ENCODE measurements at regions not wholly inside any gene's neighbourhood (a gene's known extent, or its start where the extent isn't known, plus 50 kb on each side); places are given as distances from the start of the nearest gene placed in this dataset.

DNA sequence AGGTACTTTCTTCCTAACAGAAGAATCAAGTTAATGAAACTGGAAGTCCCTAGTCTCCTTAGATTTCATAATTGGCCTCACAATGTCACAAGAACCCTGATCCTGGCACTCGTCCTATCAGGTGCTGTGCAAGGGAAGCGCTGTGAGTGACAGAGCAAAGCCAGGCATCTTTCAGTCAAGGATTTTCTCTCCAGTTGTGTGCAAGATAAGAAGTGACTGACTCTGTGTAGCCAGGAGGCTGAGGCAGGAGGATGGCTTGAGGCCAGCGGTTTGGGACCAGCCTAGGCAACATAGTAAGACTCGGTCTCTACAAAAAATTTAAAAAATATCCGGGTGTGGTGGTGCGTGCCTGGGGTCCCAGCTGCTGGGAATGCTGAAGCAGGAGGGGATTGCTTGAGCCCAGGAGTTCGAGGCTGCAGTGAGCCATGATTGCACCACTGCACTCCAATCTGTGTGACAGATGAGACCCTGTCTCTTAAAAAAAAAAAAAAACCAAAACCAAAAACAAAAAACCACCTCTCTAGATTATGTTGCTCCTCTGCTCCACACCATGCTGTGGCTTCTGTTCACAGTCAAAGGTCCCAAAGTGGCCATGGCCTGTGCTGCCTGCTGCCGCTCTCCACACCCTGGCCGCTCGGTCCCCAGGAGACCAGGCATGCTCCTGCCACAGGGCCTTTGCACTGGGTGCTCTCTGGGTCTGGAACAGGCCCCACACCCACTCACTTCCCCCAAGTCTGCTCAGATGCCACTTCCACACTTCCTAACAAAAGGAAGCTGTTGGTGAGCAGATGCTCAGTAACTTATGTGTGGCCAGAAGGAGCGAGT is 54.2 kb upstream of the CLDN5 start (continued):
- TF ChIP-seq CBFA2T3 (IDR thresholded peaks at IDR 0.05): peak; percentile 90
- TF ChIP-seq, protein P1, sequence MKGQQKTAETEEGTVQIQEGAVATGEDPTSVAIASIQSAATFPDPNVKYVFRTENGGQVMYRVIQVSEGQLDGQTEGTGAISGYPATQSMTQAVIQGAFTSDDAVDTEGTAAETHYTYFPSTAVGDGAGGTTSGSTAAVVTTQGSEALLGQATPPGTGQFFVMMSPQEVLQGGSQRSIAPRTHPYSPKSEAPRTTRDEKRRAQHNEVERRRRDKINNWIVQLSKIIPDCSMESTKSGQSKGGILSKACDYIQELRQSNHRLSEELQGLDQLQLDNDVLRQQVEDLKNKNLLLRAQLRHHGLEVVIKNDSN (CRISPR knock-in tag; IDR thresholded peaks at IDR 0.05): no peak; the same call in 1 of the 2 replicates
- TF ChIP-seq ETS2 (tag; IDR thresholded peaks at IDR 0.05; ENCODE audit: borderline replicate concordance, poor library complexity, severe bottlenecking): no peak
- TF ChIP-seq BDP1 (IDR thresholded peaks at IDR 0.05; ENCODE audit: insufficient read depth, insufficient read length): no peak
- TF ChIP-seq PYGO2 (tag; IDR thresholded peaks at IDR 0.05): no peak
- TF ChIP-seq RCOR1 (IDR thresholded peaks at IDR 0.05; ENCODE audit: borderline replicate concordance in 1 of 2, low read depth in 2 of 2, low read length in 2 of 2): peak; percentile 82 to 94; a peak in 3 of 4 replicates
- TF ChIP-seq LEF1 (IDR thresholded peaks at IDR 0.05): 0 out of 2 replicates have a peak, but pooled peaks have one; percentile 69
- TF ChIP-seq KLF16 (IDR thresholded peaks at IDR 0.05): no peak
- TF ChIP-seq MAZ (CRISPR knock-in tag; conservative IDR thresholded peaks at IDR 0.05 in 1 of 2, IDR thresholded peaks at IDR 0.05 in 1 of 2): peak in 1 of 2 experiments; percentile 45; a peak in 2 of 4 replicates
- peak; percentile 95 for TF ChIP-seq NFIC (IDR thresholded peaks at IDR 0.05)
- 0 out of 2 replicates have a peak, but pooled peaks have one; percentile 29 for TF ChIP-seq ZFPM2 (CRISPR knock-in tag; IDR thresholded peaks at IDR 0.05)
- no peak for TF ChIP-seq ZBTB17 (CRISPR knock-in tag; IDR thresholded peaks at IDR 0.05)
- no peak for TF ChIP-seq SNIP1 (IDR thresholded peaks at IDR 0.05; ENCODE audit: low read depth)
- TF ChIP-seq TAF1 (IDR thresholded peaks at IDR 0.05; ENCODE audit: control insufficient read depth, extremely low read depth, insufficient read depth, low read length, severe bottlenecking): no peak
- TF ChIP-seq TSC22D4 (tag; IDR thresholded peaks at IDR 0.05): no peak
- TF ChIP-seq HEY1 (CRISPR knock-in tag; IDR thresholded peaks at IDR 0.05; ENCODE audit: borderline replicate concordance): no peak
- TF ChIP-seq, protein P2, sequence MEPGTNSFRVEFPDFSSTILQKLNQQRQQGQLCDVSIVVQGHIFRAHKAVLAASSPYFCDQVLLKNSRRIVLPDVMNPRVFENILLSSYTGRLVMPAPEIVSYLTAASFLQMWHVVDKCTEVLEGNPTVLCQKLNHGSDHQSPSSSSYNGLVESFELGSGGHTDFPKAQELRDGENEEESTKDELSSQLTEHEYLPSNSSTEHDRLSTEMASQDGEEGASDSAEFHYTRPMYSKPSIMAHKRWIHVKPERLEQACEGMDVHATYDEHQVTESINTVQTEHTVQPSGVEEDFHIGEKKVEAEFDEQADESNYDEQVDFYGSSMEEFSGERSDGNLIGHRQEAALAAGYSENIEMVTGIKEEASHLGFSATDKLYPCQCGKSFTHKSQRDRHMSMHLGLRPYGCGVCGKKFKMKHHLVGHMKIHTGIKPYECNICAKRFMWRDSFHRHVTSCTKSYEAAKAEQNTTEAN (CRISPR knock-in tag; IDR thresholded peaks at IDR 0.05): no peak
- TF ChIP-seq, protein P3, sequence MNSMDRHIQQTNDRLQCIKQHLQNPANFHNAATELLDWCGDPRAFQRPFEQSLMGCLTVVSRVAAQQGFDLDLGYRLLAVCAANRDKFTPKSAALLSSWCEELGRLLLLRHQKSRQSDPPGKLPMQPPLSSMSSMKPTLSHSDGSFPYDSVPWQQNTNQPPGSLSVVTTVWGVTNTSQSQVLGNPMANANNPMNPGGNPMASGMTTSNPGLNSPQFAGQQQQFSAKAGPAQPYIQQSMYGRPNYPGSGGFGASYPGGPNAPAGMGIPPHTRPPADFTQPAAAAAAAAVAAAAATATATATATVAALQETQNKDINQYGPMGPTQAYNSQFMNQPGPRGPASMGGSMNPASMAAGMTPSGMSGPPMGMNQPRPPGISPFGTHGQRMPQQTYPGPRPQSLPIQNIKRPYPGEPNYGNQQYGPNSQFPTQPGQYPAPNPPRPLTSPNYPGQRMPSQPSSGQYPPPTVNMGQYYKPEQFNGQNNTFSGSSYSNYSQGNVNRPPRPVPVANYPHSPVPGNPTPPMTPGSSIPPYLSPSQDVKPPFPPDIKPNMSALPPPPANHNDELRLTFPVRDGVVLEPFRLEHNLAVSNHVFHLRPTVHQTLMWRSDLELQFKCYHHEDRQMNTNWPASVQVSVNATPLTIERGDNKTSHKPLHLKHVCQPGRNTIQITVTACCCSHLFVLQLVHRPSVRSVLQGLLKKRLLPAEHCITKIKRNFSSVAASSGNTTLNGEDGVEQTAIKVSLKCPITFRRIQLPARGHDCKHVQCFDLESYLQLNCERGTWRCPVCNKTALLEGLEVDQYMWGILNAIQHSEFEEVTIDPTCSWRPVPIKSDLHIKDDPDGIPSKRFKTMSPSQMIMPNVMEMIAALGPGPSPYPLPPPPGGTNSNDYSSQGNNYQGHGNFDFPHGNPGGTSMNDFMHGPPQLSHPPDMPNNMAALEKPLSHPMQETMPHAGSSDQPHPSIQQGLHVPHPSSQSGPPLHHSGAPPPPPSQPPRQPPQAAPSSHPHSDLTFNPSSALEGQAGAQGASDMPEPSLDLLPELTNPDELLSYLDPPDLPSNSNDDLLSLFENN (IDR thresholded peaks at IDR 0.05; ENCODE audit: low read depth in 2 of 2, low read length in 2 of 2): peak in 1 of 2 experiments; percentile 61; a peak in 1 of 4 replicates
- TF ChIP-seq ZNF316 (IDR thresholded peaks at IDR 0.05): no peak
- no peak for TF ChIP-seq KLF6 (CRISPR knock-in tag; IDR thresholded peaks at IDR 0.05; ENCODE audit: borderline replicate concordance)
- TF ChIP-seq FOXJ2 (tag; IDR thresholded peaks at IDR 0.05): no peak
- TF ChIP-seq, protein P4, sequence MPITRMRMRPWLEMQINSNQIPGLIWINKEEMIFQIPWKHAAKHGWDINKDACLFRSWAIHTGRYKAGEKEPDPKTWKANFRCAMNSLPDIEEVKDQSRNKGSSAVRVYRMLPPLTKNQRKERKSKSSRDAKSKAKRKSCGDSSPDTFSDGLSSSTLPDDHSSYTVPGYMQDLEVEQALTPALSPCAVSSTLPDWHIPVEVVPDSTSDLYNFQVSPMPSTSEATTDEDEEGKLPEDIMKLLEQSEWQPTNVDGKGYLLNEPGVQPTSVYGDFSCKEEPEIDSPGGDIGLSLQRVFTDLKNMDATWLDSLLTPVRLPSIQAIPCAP (CRISPR knock-in tag; IDR thresholded peaks at IDR 0.05; ENCODE audit: borderline replicate concordance): no peak
